Activated CD4-positive, alpha-beta T cell treated with anti-CD3 and anti-CD28 coated beads, Interleukin-2, amount 10 ng/mL, durations not matched to agents 24 days and 14 days (primary cell): ENCODE measurements at regions not wholly inside any gene's neighbourhood (a gene's known extent, or its start where the extent isn't known, plus 50 kb on each side); places are given as distances from the start of the nearest gene placed in this dataset.
"Not testable (repeated sequence)": the region's sequence is repeated elsewhere in the genome, so short reads cannot be mapped to it uniquely, and the experiment has no call there.

ENCODE experiments used
- DNase-seq: peaks from one replicate; pipeline ENCODE4 v3.0.0; 2022
- H3K27ac Mint-ChIP-seq: one replicate; pipeline ENCODE4 v1.8.0; 2022; ENCODE audit warnings: mild to moderate bottlenecking, mixed read lengths
- H3K27me3 Mint-ChIP-seq: one replicate; pipeline ENCODE4 v1.8.0; 2022; ENCODE audit warnings: mixed read lengths
- H3K36me3 Mint-ChIP-seq: one replicate; pipeline ENCODE4 v1.8.0; 2022; ENCODE audit warnings: low read depth, mild to moderate bottlenecking, mixed read lengths
- H3K4me1 Mint-ChIP-seq: one replicate; pipeline ENCODE4 v1.8.0; 2021; ENCODE audit warnings: mixed read lengths
- H3K4me3 Mint-ChIP-seq: one replicate; pipeline ENCODE4 v1.8.0; 2022; ENCODE audit warnings: mild to moderate bottlenecking, moderate library complexity, mixed read lengths
- H3K9me3 Mint-ChIP-seq: one replicate; pipeline ENCODE4 v1.8.0; 2021; ENCODE audit warnings: mixed read lengths
- intact Hi-C: fragments of 100-400 bp; cut with micrococcal nuclease; formaldehyde crosslinking; loops from one replicate; pipeline ENCODE4 v1.15.1; 2023

DNA sequence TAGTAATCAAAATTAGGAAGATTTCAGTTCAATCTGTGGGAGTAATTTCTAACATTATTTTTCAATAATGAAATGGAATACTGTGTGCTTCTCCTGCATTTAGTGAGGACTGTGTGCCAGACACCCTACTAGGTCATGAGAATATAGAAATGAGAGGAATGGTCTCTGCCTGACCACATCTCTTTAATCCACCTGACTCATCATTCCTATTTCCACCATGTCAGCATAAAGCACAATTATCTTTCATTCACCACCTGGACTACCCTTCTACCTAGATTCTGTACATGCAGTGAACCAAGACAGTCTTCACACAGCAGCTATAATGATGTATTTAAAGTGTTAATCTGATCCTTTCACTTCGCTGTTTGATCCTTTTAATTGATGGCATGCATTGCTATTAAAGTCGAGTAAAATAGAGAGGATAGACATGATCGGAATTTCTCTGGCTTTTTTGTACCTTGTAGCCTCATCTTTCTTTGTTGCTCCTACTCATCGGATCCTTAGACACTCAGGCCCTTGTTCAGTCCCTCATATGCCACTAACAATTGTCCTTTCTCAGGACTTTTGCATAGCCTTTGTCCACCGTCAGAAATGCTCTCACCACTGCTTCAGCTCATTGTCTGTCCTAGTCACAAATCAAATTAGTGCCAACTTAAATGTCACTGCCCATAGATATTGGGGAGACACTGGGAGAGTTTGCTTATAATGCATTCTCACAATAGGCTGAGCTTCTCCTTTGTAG is 1037.1 kb downstream of the REEP3 start:
- Mint-ChIP-seq H3K9me3 (no peaks in the 10 kb centered on the region), H3K36me3 (no peaks in the 10 kb centered on the region), H3K27me3 (no peaks in the 10 kb centered on the region), H3K4me3 (no peak overlapping the region), H3K4me1 (no peaks in the 10 kb centered on the region), H3K27ac (no peak overlapping the region)
- intact Hi-C loops: no loop called here
- no peak for DNase-seq

DNA sequence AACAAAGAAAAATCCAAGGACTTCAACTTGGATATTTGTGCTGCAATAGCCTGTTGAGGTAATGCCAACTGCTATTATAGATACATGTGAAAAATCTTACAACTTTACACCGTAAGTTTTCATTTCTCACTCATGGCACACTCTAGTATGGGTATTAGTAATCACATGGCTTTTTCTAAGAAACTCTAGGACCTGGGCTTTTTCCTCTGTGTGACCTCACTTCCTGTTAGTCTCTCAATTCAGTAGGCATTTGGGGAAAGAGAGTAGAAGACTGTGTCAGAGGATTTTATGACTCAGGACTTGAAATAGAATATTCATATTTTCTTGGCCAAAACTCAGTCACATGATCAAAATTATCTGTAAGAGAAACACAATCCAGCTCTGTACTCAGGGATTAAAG is 1049.9 kb downstream of the REEP3 start:
- Mint-ChIP-seq H3K27ac (no peak overlapping the region), H3K27me3 (no peaks in the 10 kb centered on the region), H3K9me3 (no peaks in the 10 kb centered on the region), H3K4me1 (no peaks in the 10 kb centered on the region), H3K36me3 (no peaks in the 10 kb centered on the region), H3K4me3 (no peak overlapping the region)
- no peak for DNase-seq
- intact Hi-C loops: no loop called here

DNA sequence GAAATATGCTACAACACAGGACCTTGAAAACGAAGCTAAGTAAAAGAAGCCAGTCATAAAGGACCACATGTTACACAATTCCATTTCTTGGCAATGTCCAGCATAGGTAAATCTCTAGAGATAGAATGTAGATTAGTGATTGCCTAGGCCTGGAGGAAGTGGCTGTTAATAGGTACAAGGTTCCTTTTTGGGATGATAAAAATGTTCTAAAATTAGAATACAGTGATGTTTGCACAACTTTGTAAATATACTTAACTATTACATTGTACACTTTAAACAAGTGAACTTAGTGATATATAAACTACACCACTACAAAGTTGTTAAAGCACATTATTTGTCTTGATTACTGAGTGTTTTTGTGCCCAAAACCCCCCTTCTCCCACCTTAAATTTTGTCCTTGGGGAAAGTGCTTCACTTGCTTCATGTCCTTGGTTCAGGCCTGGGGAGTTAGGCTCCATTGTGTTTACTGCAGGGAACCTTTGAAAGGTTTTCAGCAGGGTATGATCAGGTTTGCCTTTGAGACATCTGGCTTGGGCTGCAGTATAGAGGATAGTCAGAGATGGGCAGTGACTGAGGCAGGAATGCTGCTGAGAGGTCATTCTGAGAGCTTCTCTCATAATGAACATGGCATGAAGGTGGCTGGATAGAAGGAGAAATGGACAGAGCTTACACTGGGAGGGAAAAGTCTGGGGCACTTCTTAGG is 1052.6 kb downstream of the REEP3 start:
- Mint-ChIP-seq H3K4me3 (no peak overlapping the region), H3K4me1 (no peaks in the 10 kb centered on the region), H3K27ac (no peak overlapping the region), H3K27me3 (no peaks in the 10 kb centered on the region), H3K36me3 (no peaks in the 10 kb centered on the region), H3K9me3 (no peaks in the 10 kb centered on the region)
- intact Hi-C loops: no loop called here
- no peak for DNase-seq

DNA sequence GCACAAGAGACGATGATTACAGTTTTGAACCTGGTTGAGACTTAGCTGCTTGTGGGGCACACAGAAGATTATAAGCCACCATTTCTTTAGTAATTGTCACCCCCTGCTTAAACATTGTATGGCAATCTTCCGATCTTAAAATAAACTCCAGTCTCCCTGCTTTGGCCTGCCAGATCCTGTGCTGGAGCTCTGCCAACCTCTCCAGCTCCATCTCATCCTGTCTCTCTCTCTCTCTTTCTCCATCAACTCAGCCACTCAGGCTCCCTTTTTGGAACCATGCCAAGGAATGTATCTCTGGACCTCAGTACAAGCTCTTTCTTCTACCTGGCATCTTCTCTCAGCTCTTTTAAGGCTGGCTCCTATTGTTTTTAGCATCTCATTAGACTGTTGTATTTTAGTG is 1053.2 kb downstream of the REEP3 start:
- Mint-ChIP-seq H3K36me3 (no peaks in the 10 kb centered on the region), H3K27ac (no peak overlapping the region), H3K27me3 (no peaks in the 10 kb centered on the region), H3K4me3 (no peak overlapping the region), H3K4me1 (no peaks in the 10 kb centered on the region), H3K9me3 (no peaks in the 10 kb centered on the region)
- intact Hi-C loops: no loop called here
- DNase-seq: no peak

DNA sequence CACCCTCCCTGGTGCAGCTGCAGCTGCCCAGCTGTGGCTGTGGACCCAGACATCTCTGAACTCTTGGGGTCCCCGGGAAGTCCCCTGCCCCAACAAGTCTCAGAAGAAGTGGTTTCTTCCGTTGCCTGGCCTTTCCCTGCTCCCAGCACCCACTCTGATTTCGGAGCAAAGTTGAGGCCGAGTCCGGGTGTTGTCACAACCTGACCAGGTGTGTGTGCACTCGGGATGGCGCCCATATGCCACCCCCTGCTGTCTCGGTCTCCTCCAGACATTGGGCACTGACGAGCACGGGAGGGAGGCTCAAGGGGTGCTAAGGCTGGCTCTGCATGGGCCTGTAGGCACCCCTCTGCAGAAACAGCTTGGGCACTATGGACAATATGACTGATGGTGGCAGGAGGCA is 1055.3 kb downstream of the REEP3 start:
- DNase-seq: no peak
- intact Hi-C loops: no loop called here
- no peak overlapping the region for H3K4me3 Mint-ChIP-seq
- H3K27me3 Mint-ChIP-seq: no peaks in the 10 kb centered on the region
- no peaks in the 10 kb centered on the region for H3K9me3 Mint-ChIP-seq
- H3K4me1 Mint-ChIP-seq: no peaks in the 10 kb centered on the region
- H3K27ac Mint-ChIP-seq: no peak overlapping the region
- H3K36me3 Mint-ChIP-seq: no peaks in the 10 kb centered on the region

DNA sequence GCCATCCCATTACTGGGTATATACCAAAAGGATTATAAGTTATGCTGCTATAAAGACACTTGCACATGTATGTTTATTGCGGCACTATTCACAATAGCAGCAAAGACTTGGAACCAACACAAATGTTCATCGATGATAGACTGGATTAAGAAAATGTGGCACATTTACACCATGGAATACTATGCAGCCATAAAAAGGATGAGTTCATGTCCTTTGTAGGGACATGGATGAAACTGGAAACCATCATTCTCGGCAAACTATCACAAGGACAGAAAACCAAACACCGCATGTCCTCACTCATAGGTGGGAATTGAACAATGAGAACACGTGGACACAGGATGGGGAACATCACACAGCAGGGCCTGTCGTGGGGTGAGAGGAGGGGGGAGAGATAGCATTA is 1057.6 kb downstream of the REEP3 start:
- H3K4me1 Mint-ChIP-seq, H3K27me3 Mint-ChIP-seq, H3K4me3 Mint-ChIP-seq, H3K36me3 Mint-ChIP-seq, intact Hi-C loops, H3K9me3 Mint-ChIP-seq, H3K27ac Mint-ChIP-seq, DNase-seq: not testable (repeated sequence)

DNA sequence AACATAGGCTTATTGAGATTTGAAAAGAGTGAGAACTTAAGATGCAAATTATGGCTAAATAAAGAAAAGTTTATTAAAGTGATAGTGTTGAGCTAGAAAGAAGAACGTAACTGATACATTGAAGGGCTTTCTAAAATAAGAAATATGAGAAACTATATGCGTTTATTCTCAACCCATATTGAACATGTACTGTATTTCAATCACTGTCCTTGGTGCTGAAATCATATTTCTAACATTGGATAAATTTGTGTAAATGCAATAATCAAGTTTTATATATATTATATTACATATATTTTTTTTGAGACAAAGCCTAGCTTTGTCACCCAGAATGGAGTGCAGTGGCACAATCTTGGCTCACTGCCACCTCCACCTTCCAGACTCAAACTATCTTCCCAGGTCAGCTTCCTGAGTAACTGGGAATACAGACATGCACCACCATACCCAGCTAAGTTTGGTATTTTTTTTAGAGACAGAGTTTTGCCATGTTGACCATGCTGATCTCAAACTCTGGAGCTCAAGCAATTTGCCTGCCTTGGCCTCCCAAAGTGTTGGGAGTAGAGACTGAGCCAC is 1065.8 kb downstream of the REEP3 start:
- Mint-ChIP-seq H3K27ac (no peak overlapping the region), H3K9me3 (peaks cover 4% of the 10 kb centered on the region), H3K27me3 (no peaks in the 10 kb centered on the region), H3K36me3 (no peaks in the 10 kb centered on the region), H3K4me1 (no peaks in the 10 kb centered on the region), H3K4me3 (no peak overlapping the region)
- DNase-seq: no peak
- intact Hi-C loops: no loop called here

DNA sequence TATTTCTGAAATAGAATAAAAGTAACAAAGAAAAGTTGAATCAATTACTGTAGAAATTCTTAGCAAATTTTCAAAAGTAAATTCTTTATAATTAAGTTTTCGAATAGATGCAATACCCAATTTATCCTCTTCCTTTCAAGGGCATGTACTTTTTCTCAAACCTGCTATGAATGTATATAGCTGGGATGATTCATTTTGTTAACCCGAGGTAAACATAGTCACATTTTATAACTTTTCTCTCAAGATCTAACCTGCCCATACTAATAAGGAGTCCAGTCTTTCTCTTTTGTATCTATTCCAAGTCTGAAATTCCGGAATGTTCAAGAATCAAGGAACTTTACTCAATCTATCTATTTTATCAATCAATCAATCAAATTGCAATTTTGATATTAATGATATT is 1072.9 kb downstream of the REEP3 start:
- no peak overlapping the region for H3K27ac Mint-ChIP-seq
- no peaks in the 10 kb centered on the region for H3K27me3 Mint-ChIP-seq
- H3K9me3 Mint-ChIP-seq: no peaks in the 10 kb centered on the region
- no peaks in the 10 kb centered on the region for H3K36me3 Mint-ChIP-seq
- intact Hi-C loops: no loop called here
- no peak for DNase-seq
- H3K4me1 Mint-ChIP-seq: no peaks in the 10 kb centered on the region
- no peak overlapping the region for H3K4me3 Mint-ChIP-seq

DNA sequence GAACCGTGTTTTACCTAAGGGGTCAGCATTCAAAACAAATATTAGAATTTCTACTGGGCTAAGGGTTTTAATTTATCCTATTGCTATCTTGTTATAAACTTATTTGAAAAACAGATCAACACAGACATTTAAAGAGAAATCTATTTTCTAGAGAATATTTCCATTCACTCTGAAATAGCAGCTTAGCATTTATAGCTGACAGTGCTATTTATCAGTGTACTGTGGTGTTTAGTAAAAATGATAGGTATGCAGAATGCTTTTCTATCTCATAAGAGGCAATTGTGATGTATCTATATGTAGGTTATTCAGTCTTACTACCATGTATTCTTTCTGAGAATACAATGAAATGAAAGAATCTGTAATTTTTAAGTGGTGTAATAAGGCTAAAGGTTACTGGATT is 1077.4 kb downstream of the REEP3 start:
- H3K9me3 Mint-ChIP-seq: no peaks in the 10 kb centered on the region
- H3K27me3 Mint-ChIP-seq: no peaks in the 10 kb centered on the region
- H3K36me3 Mint-ChIP-seq: no peaks in the 10 kb centered on the region
- H3K4me1 Mint-ChIP-seq: no peaks in the 10 kb centered on the region
- DNase-seq: no peak
- intact Hi-C loops: no loop called here
- no peak overlapping the region for H3K4me3 Mint-ChIP-seq
- H3K27ac Mint-ChIP-seq: no peak overlapping the region

DNA sequence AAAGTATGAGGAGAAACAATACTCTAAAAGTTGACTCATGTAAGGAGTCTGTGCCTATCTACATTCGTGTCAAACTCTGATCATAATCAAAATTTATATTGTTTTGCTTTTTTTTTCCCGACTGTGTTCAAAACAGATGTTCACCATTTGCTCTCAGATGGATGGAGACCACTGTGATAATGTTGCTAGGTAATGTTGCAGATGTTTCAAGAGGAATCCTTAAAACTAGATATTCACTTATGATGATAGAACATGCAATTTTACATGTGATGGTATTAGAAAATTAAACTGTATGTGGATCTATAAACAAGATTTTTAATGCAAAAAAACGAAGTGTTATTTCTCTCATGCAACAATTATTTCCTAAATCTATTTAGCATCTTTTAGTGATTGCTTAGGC is 1080.1 kb downstream of the REEP3 start:
- Mint-ChIP-seq H3K27me3 (no peaks in the 10 kb centered on the region), H3K4me1 (no peaks in the 10 kb centered on the region), H3K27ac (no peak overlapping the region), H3K4me3 (no peak overlapping the region), H3K9me3 (no peaks in the 10 kb centered on the region), H3K36me3 (no peaks in the 10 kb centered on the region)
- no peak for DNase-seq
- intact Hi-C loops: no loop called here

DNA sequence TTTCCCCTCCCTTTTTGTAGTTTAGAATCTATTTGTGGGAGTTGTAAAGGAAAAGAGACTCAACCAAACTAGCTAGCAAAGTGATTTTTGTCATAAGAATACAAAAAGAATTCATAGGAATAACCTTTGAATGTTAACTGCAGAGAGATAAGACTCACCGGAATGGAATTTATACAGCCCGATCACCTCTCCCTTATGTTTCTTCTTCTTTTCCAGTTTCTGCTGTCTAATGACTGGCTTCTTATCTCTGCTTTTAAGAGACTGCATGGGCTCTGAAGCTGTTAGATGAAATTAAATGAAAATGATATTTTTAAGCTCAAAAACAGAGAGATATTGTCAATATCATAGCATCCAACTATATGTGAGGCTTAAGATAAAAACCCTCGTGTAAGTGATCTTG is 1095.9 kb downstream of the REEP3 start:
- intact Hi-C loops: no loop called here
- Mint-ChIP-seq H3K27me3 (no peaks in the 10 kb centered on the region), H3K4me1 (no peaks in the 10 kb centered on the region), H3K36me3 (no peaks in the 10 kb centered on the region), H3K9me3 (no peaks in the 10 kb centered on the region), H3K27ac (no peak overlapping the region), H3K4me3 (no peak overlapping the region)
- no peak for DNase-seq

DNA sequence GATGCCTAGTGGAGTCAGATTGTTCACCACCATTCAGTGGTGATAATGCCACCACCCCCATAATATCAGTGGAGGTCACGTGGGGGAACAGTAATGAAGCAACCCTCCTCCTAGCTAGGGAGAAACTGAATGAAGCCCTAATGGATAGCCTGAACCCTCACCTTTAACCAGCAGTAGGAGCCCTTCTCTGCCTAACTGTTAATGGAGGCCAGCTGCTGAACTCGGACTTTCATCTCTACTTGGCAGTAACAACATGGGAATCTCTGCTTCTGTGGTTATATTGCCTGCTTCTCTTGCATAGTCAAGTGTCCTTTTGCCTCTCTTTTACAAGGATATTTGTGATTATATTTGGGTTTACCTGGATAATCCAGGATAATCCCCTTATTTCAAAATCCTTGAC is 1097.9 kb downstream of the REEP3 start:
- Mint-ChIP-seq H3K36me3 (no peaks in the 10 kb centered on the region), H3K4me1 (no peaks in the 10 kb centered on the region), H3K27me3 (no peaks in the 10 kb centered on the region), H3K9me3 (no peaks in the 10 kb centered on the region), H3K27ac (no peak overlapping the region), H3K4me3 (no peak overlapping the region)
- no peak for DNase-seq
- intact Hi-C loops: no loop called here

DNA sequence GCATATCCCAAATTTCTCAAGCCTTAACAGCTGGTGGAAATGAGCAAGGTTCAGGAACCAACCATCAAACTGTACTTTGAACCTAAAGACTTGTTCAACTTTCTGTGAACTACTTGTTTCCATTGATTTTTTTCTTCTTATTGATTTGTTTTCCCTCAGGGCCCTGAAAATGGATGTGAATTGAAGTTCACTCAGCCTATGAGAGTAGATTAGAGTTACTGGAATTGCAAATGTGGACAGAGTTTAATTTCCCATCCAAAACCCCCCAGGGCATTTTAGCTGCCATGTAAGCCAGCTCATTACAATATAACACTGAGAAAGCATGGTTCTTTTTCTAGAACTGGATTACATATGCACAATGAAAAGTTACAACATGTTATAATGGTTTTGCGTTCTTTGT is 1105.7 kb downstream of the REEP3 start:
- no peak for DNase-seq
- H3K4me1 Mint-ChIP-seq: no peaks in the 10 kb centered on the region
- no peak overlapping the region for H3K27ac Mint-ChIP-seq
- H3K27me3 Mint-ChIP-seq: no peaks in the 10 kb centered on the region
- no peaks in the 10 kb centered on the region for H3K36me3 Mint-ChIP-seq
- H3K4me3 Mint-ChIP-seq: no peak overlapping the region
- H3K9me3 Mint-ChIP-seq: no peaks in the 10 kb centered on the region
- intact Hi-C loops: no loop called here

DNA sequence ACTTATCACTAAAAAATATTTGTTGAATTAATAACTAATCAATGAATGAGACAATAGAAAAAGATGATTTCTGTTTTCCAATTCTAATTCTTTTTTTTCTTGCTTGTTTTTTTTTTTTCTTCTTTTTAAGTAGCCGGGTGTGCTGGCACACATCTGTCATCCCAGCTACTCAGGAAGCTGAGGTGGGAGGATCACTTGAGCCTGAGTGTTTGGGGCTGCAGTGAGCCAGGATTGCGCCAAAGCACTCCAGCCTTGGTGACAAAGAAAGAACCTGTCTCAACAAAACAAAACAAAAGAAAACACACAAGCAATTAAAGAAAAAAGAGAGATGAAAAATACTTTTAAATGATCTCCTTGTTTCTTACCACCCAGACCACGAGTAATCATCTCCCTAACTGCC is 1109.3 kb downstream of the REEP3 start:
- H3K9me3 Mint-ChIP-seq: no peaks in the 10 kb centered on the region
- intact Hi-C loops: no loop called here
- DNase-seq: no peak
- H3K36me3 Mint-ChIP-seq: no peaks in the 10 kb centered on the region
- H3K4me3 Mint-ChIP-seq: no peak overlapping the region
- no peak overlapping the region for H3K27ac Mint-ChIP-seq
- no peaks in the 10 kb centered on the region for H3K27me3 Mint-ChIP-seq
- H3K4me1 Mint-ChIP-seq: no peaks in the 10 kb centered on the region

DNA sequence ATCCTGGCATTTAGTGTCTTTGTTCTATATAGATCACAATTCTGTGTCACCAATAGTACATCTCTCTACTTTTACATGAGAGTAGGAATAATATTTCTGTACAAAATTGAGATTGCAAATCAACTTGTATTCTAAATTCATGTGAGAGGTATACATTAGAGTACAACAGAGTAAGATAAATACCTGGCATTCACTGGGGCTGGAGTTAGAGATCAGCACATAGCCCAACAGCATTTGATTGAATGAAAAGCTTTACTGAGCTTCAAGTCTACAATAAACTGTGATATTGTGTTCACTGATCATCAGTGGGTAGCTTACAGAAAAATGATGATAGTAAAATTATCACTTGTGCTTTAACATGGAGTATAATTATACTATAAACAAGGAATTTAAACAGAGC is 1114.7 kb downstream of the REEP3 start:
- Mint-ChIP-seq H3K27me3 (no peaks in the 10 kb centered on the region), H3K9me3 (no peaks in the 10 kb centered on the region), H3K4me1 (no peaks in the 10 kb centered on the region), H3K27ac (no peak overlapping the region), H3K36me3 (no peaks in the 10 kb centered on the region), H3K4me3 (no peak overlapping the region)
- no peak for DNase-seq
- intact Hi-C loops: no loop called here
